Stimulated activated CD4-positive, alpha-beta T cell treated with anti-CD3 and anti-CD28 coated beads, Interleukin-15, amount 100 ng/mL, for 48 hours (primary cell): ENCODE measurements at regions not wholly inside any gene's neighbourhood (a gene's known extent, or its start where the extent isn't known, plus 50 kb on each side); places are given as distances from the start of the nearest gene placed in this dataset.

Experiments used
- DNase-seq, 2 donors: peaks; one replicate each; pipeline ENCODE4 v3.0.0-alpha.2; 2020; ENCODE audit warnings: low read depth in 2 of 2

DNA sequence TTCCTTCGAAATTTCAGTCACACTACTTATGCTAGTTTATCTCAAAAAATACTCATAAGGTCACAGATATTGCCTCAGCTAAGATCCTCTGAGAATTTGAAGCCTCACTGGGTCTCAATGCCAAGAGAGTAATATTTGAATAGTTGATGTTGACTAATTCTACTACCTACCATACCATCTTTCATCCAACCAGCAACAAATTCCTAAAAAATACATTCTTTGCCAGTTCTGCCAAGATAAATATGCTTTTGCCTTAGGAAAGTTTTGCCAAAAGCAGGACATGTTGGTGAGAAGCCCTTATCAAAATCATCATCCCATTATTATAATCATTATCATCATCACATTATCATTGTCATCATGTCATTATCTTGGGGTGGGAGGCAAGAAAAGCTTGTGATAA, 544.6 kb upstream of the ZEB2 start:
- no peak for DNase-seq

DNA sequence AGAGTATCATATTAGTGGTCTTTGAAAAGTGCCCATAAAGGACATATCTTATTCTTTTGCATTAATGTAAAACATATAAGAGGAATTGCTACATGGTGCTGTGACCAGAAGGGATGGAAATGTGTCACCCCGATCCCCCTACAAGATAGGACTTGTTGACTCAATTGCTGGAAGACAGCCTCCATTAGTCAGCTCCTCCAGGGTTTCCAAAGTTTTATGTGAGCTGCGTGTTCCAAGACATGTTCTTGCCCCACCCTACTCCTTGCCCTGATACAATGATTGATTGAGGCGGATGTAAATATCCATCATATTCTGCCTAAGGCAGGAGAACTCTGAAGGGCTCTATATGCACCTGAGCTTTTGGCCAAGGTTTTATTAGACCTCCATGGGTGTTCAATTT, 541.0 kb upstream of the ZEB2 start:
- DNase-seq, result no peak

DNA sequence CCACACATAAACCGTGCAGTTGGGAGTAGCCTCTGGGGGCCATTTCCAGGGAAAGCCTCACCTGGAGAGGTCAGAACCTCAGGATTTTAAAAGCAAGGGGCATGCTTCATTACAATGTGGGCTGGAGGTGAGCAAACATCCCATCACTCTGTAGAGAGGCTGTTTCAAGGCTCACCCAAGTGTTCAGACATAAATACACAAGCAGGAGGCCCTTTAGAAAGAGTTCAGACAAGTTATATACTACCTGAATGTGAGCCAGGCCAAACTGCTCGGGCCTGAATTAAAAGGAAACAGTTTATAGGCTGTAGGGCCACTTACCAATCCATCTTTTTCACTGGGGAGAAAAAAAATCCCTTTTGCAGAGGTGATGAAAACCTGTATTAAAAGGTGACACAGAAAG, 540.0 kb upstream of the ZEB2 start:
- DNase-seq, result no peak

GRCh38 chr2:145059343-145059742, 539.4 kb upstream of the ZEB2 start:
- no peak for DNase-seq

- no peak for DNase-seq
Measured at GRCh38 chr2:145058457-145058856, 538.5 kb upstream of the ZEB2 start.

DNA sequence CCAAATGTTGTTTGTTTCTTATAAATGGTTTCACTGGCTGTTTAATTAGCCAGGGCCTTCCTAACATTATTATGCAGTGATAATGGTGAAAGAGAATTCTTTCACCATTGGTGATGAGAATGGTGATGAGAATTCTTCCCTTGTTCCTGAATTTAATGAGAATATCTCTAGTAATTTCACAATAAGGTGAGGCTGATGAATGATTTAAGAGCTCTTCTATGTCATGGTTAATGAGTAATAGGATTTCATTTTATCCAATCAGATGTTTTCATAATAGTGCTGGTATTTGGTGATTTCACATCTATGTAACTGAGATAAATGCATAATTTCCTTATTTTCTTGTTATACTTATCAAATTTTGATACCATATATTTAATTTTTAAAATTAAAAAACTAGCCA, 535.7 kb upstream of the ZEB2 start:
- DNase-seq, result no peak

DNA sequence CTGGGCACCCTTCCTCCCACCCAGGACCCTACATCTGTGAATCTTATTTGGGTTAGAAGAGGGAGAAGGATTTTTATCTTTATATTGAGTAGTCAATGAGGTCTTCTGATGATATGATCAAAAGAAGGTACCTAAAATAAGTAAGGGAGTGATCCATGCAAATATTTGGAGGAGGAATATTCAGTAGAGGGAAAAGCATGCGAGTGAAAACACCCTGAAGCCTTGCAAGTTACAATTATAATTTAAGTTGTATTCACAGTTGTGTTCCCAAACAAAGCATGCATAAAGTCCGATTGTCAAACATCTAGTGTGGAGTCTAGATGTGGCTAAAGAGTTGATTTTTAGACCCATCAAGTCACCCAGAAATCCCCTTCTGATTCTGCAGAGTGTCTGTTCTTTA, 530.2 kb upstream of the ZEB2 start:
- no peak for DNase-seq

DNA sequence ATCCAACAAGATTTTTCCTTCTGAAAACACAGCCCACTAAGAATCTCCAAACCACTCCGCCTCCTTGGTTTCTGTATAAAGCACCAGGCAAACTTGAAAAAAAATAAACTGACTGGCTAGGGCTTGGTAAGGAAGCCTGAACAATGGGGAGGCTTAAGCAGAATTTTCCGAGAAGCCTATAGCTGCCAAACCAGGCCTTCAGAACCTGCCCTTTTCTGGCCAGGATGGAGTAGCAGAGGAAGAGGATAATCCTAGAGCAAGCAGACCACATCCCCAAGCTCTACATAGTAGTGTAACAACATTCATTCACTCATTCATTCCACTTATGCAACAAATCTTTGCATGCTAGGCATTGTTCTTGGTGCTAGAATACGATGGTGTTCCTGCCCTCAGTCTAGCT, 529.6 kb upstream of the ZEB2 start:
- DNase-seq, result no peak

GRCh38 chr2:145047554-145047953, 527.6 kb upstream of the ZEB2 start:
- DNase-seq, result no peak

DNA sequence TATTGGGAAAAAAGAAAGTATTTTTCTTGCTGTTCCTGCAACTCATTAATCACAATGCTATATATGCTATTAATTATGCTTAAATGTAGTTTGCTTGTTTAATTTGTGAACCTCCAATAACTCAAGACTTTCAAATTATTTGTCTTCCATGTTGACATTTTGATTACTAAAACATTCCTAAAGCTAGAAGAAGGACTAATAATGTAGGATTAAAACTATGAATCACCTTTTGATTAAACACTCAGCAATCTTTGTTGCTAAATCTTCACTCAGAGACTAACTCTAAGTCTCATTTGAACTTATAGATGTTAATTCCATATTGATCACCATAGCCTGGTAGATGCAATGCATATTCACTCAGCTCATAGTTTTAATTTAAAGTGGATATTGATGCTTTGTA, 524.6 kb upstream of the ZEB2 start:
- no peak for DNase-seq

- no peak for DNase-seq
Measured at GRCh38 chr2:145043399-145043834, 523.5 kb upstream of the ZEB2 start.

DNA sequence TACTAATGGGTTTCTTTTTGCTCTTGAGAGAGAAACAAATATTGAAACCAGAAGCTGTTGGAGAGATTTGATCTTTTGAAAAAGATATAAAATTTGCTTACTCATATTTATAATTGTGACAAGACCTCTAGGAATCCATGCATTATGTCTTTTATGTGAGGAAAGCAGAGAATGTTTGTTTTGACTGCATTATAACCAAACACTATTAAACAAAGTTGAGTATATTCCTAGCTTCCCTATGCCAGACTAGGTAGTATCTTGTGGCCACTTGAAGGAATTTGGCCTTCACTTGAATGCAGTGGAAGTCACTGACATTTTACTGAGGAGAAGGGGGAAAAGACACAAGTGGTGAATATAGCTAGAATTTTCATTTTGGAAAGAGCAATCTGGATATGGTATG, 521.8 kb upstream of the ZEB2 start:
- DNase-seq, result no peak

GRCh38 chr2:145040433-145040832, 520.5 kb upstream of the ZEB2 start:
- DNase-seq, result no peak

- DNase-seq, result no peak
Measured at GRCh38 chr2:145038041-145038525, 518.2 kb upstream of the ZEB2 start.

GRCh38 chr2:145036421-145037011, 516.6 kb upstream of the ZEB2 start:
- no peak for DNase-seq

DNA sequence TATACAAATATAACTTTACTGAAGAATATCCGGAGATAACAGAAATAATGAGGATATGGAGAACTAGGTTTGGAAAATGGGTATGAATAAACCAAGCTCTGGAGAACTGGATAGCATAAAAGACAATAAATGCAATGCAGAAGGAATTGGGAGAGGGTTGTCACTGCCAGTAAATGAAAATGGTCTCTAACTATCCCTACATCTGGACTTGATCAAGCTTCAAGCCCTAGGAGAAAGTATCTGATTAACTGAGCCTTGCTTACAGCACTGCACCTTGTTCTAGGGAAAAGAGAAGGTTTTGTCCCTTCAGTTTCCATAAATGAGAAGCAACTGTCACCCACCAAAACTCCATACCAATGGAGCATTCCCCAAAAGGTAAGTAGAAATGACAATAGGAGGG, 514.6 kb upstream of the ZEB2 start:
- DNase-seq, result no peak

GRCh38 chr2:145033438-145033837, 513.5 kb upstream of the ZEB2 start:
- DNase-seq, result no peak

DNA sequence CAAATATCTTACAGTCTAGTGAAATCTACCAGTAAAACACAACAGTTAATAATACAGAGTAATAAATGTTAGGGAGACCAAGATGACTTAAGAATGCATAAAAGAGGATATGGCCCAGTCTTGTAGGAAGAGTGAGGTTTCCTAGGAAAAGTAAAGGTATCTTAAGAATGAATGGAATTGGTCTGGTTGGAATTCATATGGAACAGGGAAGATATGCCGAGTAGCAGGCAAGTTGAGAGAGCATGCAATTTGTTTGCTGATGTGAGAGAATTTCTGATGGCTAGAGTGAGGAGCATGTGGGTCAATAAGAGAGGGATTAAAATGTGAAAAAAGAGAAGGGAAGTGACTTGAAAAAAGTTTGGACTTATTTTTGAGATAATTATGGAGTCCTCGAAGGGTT, 512.9 kb upstream of the ZEB2 start:
- no peak for DNase-seq

DNA sequence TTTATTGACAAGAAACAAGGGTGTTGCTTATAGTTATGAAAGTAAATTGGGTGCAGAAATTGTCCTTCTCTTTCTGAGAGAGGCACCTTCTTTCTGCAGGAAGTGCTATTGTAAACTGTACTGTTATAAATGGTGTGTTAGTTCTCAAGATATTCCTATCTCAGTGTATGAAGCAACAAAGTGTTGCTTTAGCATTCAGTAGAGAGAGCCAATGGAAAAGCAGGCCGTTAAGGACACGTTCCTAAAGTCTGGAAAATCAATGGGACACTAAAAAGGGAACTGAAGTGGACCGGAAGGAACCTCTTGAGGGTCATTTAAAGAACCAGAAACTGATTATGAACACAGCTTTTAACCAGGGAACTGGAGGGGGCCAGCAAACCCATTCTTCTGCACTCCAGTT, 510.0 kb upstream of the ZEB2 start:
- DNase-seq, result no peak

- DNase-seq, result no peak
Measured at GRCh38 chr2:145029081-145029480, 509.2 kb upstream of the ZEB2 start.

DNA sequence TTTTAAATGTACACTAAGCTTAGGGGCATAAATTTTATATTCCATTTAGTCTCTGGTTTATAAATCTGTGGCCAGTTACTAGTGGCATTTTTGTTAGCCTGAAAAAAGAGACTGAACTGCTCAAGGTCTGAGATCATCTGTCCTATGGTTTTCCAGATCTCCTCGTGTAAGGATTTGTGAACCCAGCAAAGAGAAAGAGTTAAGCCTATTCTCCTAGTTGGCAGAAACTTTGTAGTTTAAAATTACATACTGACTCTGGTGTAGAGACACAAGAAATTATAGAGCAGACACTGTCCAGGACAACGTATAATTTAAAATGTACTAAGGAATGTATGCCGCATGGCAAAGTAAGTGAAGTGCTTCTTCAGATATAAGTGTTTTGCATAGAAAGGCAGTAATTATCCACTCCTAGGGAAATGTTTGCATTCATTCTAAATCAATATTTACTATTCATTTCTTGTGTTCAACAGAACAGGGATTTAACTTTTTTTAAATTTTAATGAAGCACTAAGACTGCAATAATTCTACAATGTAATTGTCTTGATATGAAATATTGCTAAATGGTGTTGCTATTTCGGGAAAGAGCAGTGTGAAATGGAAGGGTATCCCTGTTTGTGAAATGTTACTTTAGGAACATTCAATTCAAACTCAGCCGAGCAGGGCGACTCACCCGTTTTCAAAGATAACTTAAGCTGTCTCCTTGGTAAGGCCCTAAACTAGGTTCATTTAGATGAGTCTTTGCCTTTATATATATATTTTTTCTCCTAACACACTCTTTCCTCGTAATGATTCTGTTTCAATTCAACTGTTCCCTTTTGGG, 508.4 kb upstream of the ZEB2 start:
- DNase-seq, result no peak

DNA sequence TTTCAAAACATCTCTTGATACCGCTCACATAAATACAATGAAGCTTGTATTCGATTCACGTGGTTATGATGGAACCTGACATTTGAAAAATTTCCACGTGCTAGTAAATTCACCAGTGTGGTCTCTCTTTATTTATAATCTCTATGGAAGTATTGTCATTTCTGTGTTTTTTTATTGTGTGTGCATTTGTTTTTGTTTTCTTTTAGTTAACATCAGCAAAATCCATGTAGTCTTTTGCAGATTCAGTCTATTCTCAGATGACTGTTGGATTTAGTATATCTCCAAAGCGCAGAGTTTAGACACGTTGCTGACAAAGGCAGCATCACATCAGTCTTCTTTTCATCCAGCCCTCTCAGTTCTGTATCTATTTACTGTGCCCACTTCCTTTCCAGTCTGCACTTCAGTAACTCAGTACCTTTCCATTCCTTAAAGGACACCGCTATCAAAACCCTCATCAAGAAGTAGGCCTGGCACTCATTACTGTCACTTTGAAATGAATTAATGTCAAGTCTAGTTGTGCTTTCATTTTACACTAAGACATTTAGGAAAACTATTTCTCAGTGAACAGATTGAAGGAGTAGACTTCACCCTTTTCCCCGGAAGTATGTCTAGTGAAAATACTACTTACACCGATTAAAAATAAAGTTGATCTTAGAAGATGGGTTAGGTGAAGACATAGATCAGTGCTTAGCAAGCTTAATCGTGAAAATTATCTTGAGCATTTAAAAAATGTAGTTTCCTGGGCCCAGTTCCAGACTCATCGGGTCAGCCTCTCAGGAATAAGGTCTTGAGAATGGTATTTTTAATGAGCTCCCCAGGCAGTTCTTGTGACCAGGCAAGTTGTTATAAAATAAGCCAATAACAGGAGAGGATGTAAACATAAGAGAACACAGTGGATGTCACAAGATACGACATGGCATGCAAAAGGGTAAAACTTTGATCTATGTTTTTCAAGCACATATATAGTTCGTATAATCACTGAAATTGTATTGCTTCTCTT, 506.8 kb upstream of the ZEB2 start:
- no peak for DNase-seq
